GM23248 (cell line): ENCODE measurements at regions not wholly inside any gene's neighbourhood (a gene's known extent, or its start where the extent isn't known, plus 50 kb on each side); places are given as distances from the start of the nearest gene placed in this dataset.

Experiments used
- DNase-seq: peaks from one replicate; pipeline ENCODE4 v3.0.0-alpha.2; 2015
- H2AFZ ChIP-seq: fragments of 200-600 bp; sonication (generic); 2 replicates; pipeline ENCODE4 v1.6.1; 2016; ENCODE audit warnings: antibody characterized with exemption
- H3F3A ChIP-seq: fragments of 200-600 bp; sonication (generic); 2 replicates; pipeline ENCODE4 v1.6.1; 2016; ENCODE audit warnings: mild to moderate bottlenecking, antibody characterized with exemption, mixed run types; ENCODE audit not compliant: insufficient read depth
- H3K27ac ChIP-seq: fragments of 200-600 bp; sonication (generic); 2 replicates; pipeline ENCODE4 v1.5.1; 2016; ENCODE audit warnings: mild to moderate bottlenecking
- H3K27me3 ChIP-seq: fragments of 200-600 bp; sonication (generic); replicated peaks from 2 replicates; pipeline ENCODE4 v1.6.1; 2016; ENCODE audit warnings: mild to moderate bottlenecking; ENCODE audit not compliant: insufficient read depth
- H3K36me3 ChIP-seq: fragments of 200-600 bp; sonication (generic); 2 replicates; pipeline ENCODE4 v1.6.1; 2016; ENCODE audit warnings: low read depth, mild to moderate bottlenecking
- H3K4me1 ChIP-seq: fragments of 200-600 bp; sonication (generic); 2 replicates; pipeline ENCODE4 v1.6.1; 2016; ENCODE audit warnings: mild to moderate bottlenecking; ENCODE audit not compliant: insufficient read depth
- H3K4me2 ChIP-seq: fragments of 200-600 bp; sonication (generic); one replicate; pipeline ENCODE4 v1.6.1; 2016; ENCODE audit warnings: mild to moderate bottlenecking; ENCODE audit not compliant: unreplicated experiment
- H3K4me3 ChIP-seq: fragments of 200-600 bp; sonication (generic); 2 replicates; pipeline ENCODE4 v1.5.1; 2016; ENCODE audit warnings: mild to moderate bottlenecking
- H3K79me2 ChIP-seq: fragments of 200-600 bp; sonication (generic); 2 replicates; pipeline ENCODE4 v1.6.1; 2016; ENCODE audit warnings: mild to moderate bottlenecking; ENCODE audit not compliant: insufficient read depth
- H3K9ac ChIP-seq: fragments of 200-600 bp; sonication (generic); 2 replicates; pipeline ENCODE4 v1.6.1; 2016; ENCODE audit warnings: mild to moderate bottlenecking
- H3K9me2 ChIP-seq: fragments of 200-600 bp; sonication (generic); 2 replicates; pipeline ENCODE4 v1.6.1; 2016; ENCODE audit warnings: mixed run types, mild to moderate bottlenecking, moderate library complexity; ENCODE audit not compliant: insufficient read depth
- H3K9me3 ChIP-seq: fragments of 200-600 bp; sonication (generic); one replicate; pipeline ENCODE4 v1.6.1; 2017; ENCODE audit warnings: low read depth
- H4K20me1 ChIP-seq: fragments of 200-600 bp; sonication (generic); 2 replicates; pipeline ENCODE4 v1.6.0; 2016; ENCODE audit not compliant: insufficient read depth
- EZH2 ChIP-seq: fragments of 200-600 bp; sonication (generic); IDR thresholded peaks from 2 replicates; pipeline ENCODE4 v1.6.1; 2018; ENCODE audit warnings: antibody characterized with exemption, mild to moderate bottlenecking; ENCODE audit not compliant: insufficient read depth, poor library complexity, severe bottlenecking
- EZH2phosphoT487 ChIP-seq: fragments of 200-600 bp; sonication (generic); IDR thresholded peaks from 2 replicates; pipeline ENCODE4 v1.6.1; 2018; ENCODE audit warnings: antibody characterized with exemption, moderate library complexity, mild to moderate bottlenecking, low read depth; ENCODE audit not compliant: insufficient read depth
- WGBS, 2 experiments: methylation state at CpG; one replicate each; pipeline ENCODE4 v1.1.6; 2015 to 2017; ENCODE audit warnings: low lambda C conversion rate in 2 of 2, low coverage in 1 of 2; ENCODE audit errors: missing lambda C conversion rate in 2 of 2; 5-methylcytosine and 5-hydroxymethylcytosine counted together
- in situ Hi-C: fragments of 300-500 bp; cut with MboI; formaldehyde crosslinking; loops from 2 replicates; pipeline ENCODE4 v1.15.0; 2020

DNA sequence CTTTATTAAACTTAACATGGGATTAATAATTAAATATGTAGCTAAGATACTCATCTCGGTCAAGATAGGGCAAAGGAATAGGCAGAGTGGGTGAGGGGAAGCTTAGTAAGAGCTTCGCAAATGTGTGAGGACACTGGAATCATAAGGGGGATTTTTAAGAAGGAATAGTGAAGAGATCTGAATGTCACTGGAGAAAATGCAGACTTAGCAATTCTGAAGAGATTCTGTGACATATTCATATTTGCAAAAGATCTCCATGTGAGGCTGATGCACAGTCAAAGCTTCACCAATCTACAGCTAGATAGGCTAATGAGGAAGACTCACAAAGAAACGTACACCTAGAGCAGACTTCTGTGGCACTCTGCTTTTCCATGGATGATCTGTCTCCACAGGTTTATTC, 1202.8 kb upstream of the CDH6 start:
- no peaks in the 10 kb centered on the region for H3K9me3 ChIP-seq
- no peak for TF ChIP-seq EZH2
- TF ChIP-seq EZH2phosphoT487: no peak
- in situ Hi-C loops: no loop called here
- H3K9ac ChIP-seq: no peak overlapping the region
- no peak overlapping the region for H2AFZ ChIP-seq
- no peak overlapping the region for H3K4me2 ChIP-seq
- no peaks in the 10 kb centered on the region for H3F3A ChIP-seq
- no peak overlapping the region for H3K27ac ChIP-seq
- WGBS, 2 experiments: 19 to 23% methylated on average over 3 of the region's 3 CpGs
- no peaks in the 10 kb centered on the region for H3K27me3 ChIP-seq
- no peaks in the 10 kb centered on the region for H3K36me3 ChIP-seq
- DNase-seq: no peak
- no peaks in the 10 kb centered on the region for H4K20me1 ChIP-seq
- no peaks in the 10 kb centered on the region for H3K4me1 ChIP-seq
- H3K79me2 ChIP-seq: no peaks in the 10 kb centered on the region
- H3K4me3 ChIP-seq: no peak overlapping the region
- H3K9me2 ChIP-seq: no peaks in the 10 kb centered on the region; the same call in 1 of the 2 replicates

DNA sequence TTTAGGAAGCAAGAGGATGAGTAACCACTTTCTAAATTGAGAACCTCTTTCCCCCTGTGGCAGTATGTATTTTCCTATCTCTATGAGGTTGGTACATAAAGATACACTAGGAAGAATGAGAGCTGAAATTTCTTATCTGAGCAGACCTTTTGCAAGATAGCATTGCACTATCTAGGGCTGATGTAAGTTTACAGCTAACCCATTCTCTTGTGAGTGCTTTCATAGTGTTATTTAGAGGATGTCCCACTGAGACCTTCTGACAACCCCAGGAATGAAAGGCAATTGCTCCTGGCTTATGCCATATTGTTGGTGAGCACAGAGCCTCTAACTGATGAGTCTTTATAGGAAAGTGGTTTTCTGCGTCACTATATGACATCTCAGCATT, 1209.3 kb upstream of the CDH6 start:
- WGBS, 2 experiments: 32 to 38% methylated on average over 1 of the region's 1 CpG
- Histone ChIP-seq H3K9me3 (no peaks in the 10 kb centered on the region), H3K4me2 (no peak overlapping the region), H3K79me2 (no peaks in the 10 kb centered on the region), H3K9me2 (no peaks in the 10 kb centered on the region), H3F3A (no peaks in the 10 kb centered on the region), H3K9ac (no peak overlapping the region), H2AFZ (no peak overlapping the region), H3K27me3 (no peaks in the 10 kb centered on the region), H3K4me3 (no peak overlapping the region), H3K36me3 (no peaks in the 10 kb centered on the region), H4K20me1 (no peaks in the 10 kb centered on the region), H3K4me1 (no peaks in the 10 kb centered on the region), H3K27ac (no peak overlapping the region)
- TF ChIP-seq EZH2: no peak
- no peak for TF ChIP-seq EZH2phosphoT487
- in situ Hi-C loops: no loop called here
- DNase-seq: no peak

DNA sequence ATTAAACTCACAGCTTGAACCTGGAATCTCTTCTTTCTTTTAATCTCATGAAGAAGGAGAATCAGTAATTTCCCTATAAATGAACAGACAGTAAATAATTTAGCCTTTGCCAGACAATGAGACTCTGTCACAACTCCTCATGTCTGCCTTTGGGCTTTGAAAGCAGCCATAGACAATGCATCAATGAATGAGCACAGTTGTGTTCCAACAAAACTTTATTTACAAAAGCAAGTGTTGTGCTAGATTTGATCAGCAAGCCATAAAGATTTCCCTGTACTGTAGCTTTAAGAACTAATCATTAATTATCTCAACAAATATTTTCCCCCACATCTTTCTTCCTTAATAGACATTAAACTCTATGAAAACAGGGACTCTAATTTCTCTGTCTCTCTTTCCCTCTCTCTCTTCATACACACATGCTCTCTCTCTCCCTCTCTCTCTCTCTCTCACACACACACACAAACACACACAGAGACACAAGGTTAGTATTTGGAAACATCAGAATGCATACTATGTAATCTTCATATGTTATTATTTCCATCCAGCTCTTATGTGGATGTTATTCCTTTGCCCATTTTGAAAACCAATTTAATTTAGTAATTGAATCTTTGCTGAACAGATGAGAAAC, 1209.8 kb upstream of the CDH6 start:
- H3K9me3 ChIP-seq: no peaks in the 10 kb centered on the region
- H3K4me1 ChIP-seq: no peaks in the 10 kb centered on the region
- H3K4me3 ChIP-seq: no peak overlapping the region
- H4K20me1 ChIP-seq: no peaks in the 10 kb centered on the region
- no peaks in the 10 kb centered on the region for H3K27me3 ChIP-seq
- no peaks in the 10 kb centered on the region for H3K79me2 ChIP-seq
- no peaks in the 10 kb centered on the region for H3K36me3 ChIP-seq
- no peaks in the 10 kb centered on the region for H3K9me2 ChIP-seq
- H3F3A ChIP-seq: no peaks in the 10 kb centered on the region
- no peak for TF ChIP-seq EZH2
- no peak for TF ChIP-seq EZH2phosphoT487
- H3K9ac ChIP-seq: no peak overlapping the region
- in situ Hi-C loops: no loop called here
- H3K4me2 ChIP-seq: no peak overlapping the region
- H3K27ac ChIP-seq: no peak overlapping the region
- H2AFZ ChIP-seq: no peak overlapping the region
- DNase-seq: no peak

DNA sequence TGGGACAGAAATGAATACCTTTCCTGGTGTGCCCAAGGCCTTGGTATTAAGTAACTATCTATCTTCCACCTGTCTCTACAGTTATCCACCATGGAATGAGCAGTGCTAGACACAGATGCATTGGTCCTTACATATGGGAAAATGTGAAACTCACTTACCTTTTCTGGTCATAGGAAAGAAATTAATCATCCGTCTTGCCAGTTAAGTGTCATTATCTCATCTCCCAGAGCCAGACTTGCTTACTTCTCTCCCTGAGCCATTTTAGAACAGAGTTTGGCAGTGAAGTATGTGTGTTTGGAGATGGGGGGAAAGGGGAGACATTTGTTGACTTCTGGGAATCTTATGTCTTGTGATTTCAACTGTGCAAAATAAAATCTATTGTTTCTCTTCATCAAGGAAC, 1211.0 kb upstream of the CDH6 start:
- no peak overlapping the region for H3K4me2 ChIP-seq
- 31 to 48% methylated on average over 1 of the region's 1 CpG for WGBS, 2 experiments
- H3K4me1 ChIP-seq: no peaks in the 10 kb centered on the region
- H2AFZ ChIP-seq: no peak overlapping the region
- no peak for DNase-seq
- no peaks in the 10 kb centered on the region for H3F3A ChIP-seq
- no peak overlapping the region for H3K9ac ChIP-seq
- no peaks in the 10 kb centered on the region for H4K20me1 ChIP-seq
- no peaks in the 10 kb centered on the region for H3K27me3 ChIP-seq
- no peaks in the 10 kb centered on the region for H3K36me3 ChIP-seq
- in situ Hi-C loops: no loop called here
- no peak overlapping the region for H3K4me3 ChIP-seq
- no peak overlapping the region for H3K27ac ChIP-seq
- no peaks in the 10 kb centered on the region for H3K9me3 ChIP-seq
- H3K9me2 ChIP-seq: no peaks in the 10 kb centered on the region
- no peaks in the 10 kb centered on the region for H3K79me2 ChIP-seq
- TF ChIP-seq EZH2 (no peak), EZH2phosphoT487 (no peak)

DNA sequence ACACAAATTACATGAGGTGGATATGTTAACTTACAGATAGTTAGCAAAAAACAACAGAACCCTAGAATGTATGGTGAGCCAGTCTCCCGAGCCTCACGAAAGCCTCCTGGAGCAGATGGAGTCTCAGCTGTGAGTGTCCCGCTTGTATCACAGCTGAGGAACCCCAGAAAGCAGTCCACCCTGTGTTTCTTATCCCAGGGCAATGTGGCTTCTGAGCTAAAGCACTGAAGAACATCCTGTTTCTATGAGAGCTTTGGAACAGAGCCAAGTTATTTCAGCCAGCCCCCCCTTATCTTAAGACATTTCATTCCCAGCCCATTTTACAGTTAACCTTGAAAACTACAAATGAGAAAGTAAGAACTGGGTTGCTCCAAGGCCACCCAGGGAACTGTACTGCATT, 1220.9 kb upstream of the CDH6 start:
- Histone ChIP-seq H4K20me1 (no peaks in the 10 kb centered on the region), H3K27me3 (no peaks in the 10 kb centered on the region), H3K9me2 (no peaks in the 10 kb centered on the region), H3K4me3 (no peak overlapping the region), H2AFZ (no peak overlapping the region), H3K36me3 (no peaks in the 10 kb centered on the region), H3K79me2 (no peaks in the 10 kb centered on the region), H3K9ac (no peak overlapping the region), H3K4me2 (no peak overlapping the region), H3K27ac (no peak overlapping the region), H3F3A (no peaks in the 10 kb centered on the region), H3K4me1 (no peaks in the 10 kb centered on the region), H3K9me3 (no peaks in the 10 kb centered on the region)
- in situ Hi-C loops: no loop called here
- WGBS, 2 experiments: 2 to 6% methylated on average over 3 of the region's 3 CpGs
- DNase-seq: no peak
- no peak for TF ChIP-seq EZH2
- TF ChIP-seq EZH2phosphoT487: no peak
